IMR-90 (cell line): ENCODE measurements at regions not wholly inside any gene's neighbourhood (a gene's known extent, or its start where the extent isn't known, plus 50 kb on each side); places are given as distances from the start of the nearest gene placed in this dataset.

Experiments
- BHLHE40 ChIP-seq: fragments of 150-350 bp; IDR thresholded peaks from 2 replicates; pipeline ENCODE4 v1.6.1; 2016; ENCODE audit warnings: mild to moderate bottlenecking, low read depth, low read length
- CEBPB ChIP-seq: IDR thresholded peaks from 2 replicates; pipeline ENCODE4 v1.6.1; 2012; ENCODE audit warnings: low read depth, low read length, improper control_type of control experiment
- CHD1 ChIP-seq: IDR thresholded peaks from 2 replicates; pipeline ENCODE4 v1.6.1; 2012; ENCODE audit warnings: low read depth, low read length, improper control_type of control experiment
- FOS ChIP-seq: fragments of 150-350 bp; IDR thresholded peaks from 2 replicates; pipeline ENCODE4 v1.6.1; 2016; ENCODE audit warnings: low read depth, low read length
- MAFK ChIP-seq: IDR thresholded peaks from 2 replicates; pipeline ENCODE4 v1.6.1; 2012; ENCODE audit warnings: low read depth, low read length, improper control_type of control experiment
- MAZ ChIP-seq: IDR thresholded peaks from 2 replicates; pipeline ENCODE4 v1.6.1; 2012; ENCODE audit warnings: low read depth, mild to moderate bottlenecking, low read length, improper control_type of control experiment, moderate library complexity, borderline replicate concordance
- NFE2L2 ChIP-seq: fragments of 150-350 bp; IDR thresholded peaks from 2 replicates; pipeline ENCODE4 v1.6.1; 2016; ENCODE audit warnings: low read depth, mild to moderate bottlenecking, low read length
- POLR2A ChIP-seq: IDR thresholded peaks from 2 replicates; pipeline ENCODE4 v1.6.1; 2012; ENCODE audit warnings: mild to moderate bottlenecking, low read depth, low read length
- RAD21 ChIP-seq: IDR thresholded peaks from 2 replicates; pipeline ENCODE4 v1.6.1; 2012; ENCODE audit warnings: low read length, improper control_type of control experiment
- RCOR1 ChIP-seq: IDR thresholded peaks from 2 replicates; pipeline ENCODE4 v1.6.1; 2012; ENCODE audit warnings: mild to moderate bottlenecking, low read length, improper control_type of control experiment; ENCODE audit not compliant: insufficient replicate concordance
- RFX5 ChIP-seq: IDR thresholded peaks from 2 replicates; pipeline ENCODE4 v1.8.0; 2012; ENCODE audit warnings: low read depth, mild to moderate bottlenecking, low read length, moderate library complexity
- SMC3 ChIP-seq: fragments of 150-350 bp; IDR thresholded peaks from 2 replicates; pipeline ENCODE4 v1.6.1; 2016; ENCODE audit warnings: low read depth, mild to moderate bottlenecking, antibody characterized with exemption, low read length, moderate library complexity
- TF ChIP-seq, protein P1 (sequence below): conservative IDR thresholded peaks from 2 replicates; pipeline ENCODE4 v1.5.1; 2012; ENCODE audit warnings: mild to moderate bottlenecking, low read depth, low read length, improper control_type of control experiment
- TF ChIP-seq, protein P2 (sequence below): fragments of 150-350 bp; IDR thresholded peaks from 2 replicates; pipeline ENCODE4 v1.6.1; 2017; ENCODE audit warnings: mild to moderate bottlenecking, antibody characterized with exemption, low read length, low read depth

- TF ChIP-seq, protein P1, sequence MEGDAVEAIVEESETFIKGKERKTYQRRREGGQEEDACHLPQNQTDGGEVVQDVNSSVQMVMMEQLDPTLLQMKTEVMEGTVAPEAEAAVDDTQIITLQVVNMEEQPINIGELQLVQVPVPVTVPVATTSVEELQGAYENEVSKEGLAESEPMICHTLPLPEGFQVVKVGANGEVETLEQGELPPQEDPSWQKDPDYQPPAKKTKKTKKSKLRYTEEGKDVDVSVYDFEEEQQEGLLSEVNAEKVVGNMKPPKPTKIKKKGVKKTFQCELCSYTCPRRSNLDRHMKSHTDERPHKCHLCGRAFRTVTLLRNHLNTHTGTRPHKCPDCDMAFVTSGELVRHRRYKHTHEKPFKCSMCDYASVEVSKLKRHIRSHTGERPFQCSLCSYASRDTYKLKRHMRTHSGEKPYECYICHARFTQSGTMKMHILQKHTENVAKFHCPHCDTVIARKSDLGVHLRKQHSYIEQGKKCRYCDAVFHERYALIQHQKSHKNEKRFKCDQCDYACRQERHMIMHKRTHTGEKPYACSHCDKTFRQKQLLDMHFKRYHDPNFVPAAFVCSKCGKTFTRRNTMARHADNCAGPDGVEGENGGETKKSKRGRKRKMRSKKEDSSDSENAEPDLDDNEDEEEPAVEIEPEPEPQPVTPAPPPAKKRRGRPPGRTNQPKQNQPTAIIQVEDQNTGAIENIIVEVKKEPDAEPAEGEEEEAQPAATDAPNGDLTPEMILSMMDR: no peak
- TF ChIP-seq MAZ (no peak), POLR2A (no peak), BHLHE40 (no peak), CHD1 (no peak), RAD21 (no peak), RCOR1 (no peak), RFX5 (no peak), SMC3 (no peak), CEBPB (no peak), NFE2L2 (no peak), FOS (no peak), MAFK (no peak)
- TF ChIP-seq, protein P2, sequence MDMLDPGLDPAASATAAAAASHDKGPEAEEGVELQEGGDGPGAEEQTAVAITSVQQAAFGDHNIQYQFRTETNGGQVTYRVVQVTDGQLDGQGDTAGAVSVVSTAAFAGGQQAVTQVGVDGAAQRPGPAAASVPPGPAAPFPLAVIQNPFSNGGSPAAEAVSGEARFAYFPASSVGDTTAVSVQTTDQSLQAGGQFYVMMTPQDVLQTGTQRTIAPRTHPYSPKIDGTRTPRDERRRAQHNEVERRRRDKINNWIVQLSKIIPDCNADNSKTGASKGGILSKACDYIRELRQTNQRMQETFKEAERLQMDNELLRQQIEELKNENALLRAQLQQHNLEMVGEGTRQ: no peak
Measured at GRCh38 chr5:84706678-84707641, 322.3 kb upstream of the EDIL3 start.
